NCI-H774 (cell line): ENCODE measurements at regions not wholly inside any gene's neighbourhood (a gene's known extent, or its start where the extent isn't known, plus 50 kb on each side); places are given as distances from the start of the nearest gene placed in this dataset.
"Not testable (repeated sequence)": the region's sequence is repeated elsewhere in the genome, so short reads cannot be mapped to it uniquely, and the experiment has no call there.

Source experiments
- DNase-seq: peaks from one replicate; lab custom pipeline; 2025; lab: John Stamatoyannopoulos, UW

GRCh38 chr22:23460517-23461031 is 119.5 kb downstream of the IGLL1 start:
- not testable (repeated sequence) for DNase-seq

DNA sequence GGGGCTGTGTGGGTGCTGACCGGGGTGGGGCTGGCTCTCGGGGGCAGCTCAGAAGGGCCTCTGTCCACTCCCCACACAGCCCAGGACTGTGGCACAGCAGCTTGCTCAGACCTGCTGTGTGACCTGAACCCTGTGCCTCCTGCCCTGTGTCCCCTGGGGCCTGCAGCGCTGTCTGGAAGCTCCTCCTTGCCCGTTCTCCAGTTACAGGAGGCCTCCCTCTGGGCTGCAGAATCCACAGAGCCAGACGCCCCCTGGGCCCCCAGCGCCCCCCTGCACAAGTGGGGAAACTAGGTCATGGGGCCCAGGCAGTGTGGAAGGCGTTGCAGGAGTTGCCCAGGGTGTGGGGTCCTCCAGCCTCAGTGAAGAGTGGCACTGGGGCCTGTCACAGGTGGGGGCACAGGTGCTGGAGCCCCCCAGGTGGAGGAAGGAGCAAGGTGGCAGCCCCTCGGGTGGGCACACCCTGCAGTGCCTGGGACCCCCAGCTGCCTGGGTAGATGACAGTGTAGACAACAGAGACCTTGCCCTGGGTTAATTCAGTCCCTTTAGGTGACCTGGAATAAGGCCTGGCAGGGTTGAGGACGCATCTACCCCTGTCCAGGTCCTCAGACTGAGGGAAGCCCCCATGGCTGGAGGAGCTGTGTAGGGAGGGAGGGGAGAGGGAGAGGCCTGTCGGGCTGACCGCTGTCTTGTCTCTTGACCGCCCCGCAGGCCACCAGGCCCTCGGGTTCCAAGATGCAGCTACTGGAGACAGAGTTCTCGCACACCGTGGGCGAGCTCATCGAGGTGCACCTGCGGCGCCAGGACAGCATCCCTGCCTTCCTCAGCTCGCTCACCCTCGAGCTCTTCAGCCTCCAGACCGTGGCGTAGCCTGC is 120.2 kb downstream of the IGLL1 start:
- DNase-seq = not testable (repeated sequence)

DNA sequence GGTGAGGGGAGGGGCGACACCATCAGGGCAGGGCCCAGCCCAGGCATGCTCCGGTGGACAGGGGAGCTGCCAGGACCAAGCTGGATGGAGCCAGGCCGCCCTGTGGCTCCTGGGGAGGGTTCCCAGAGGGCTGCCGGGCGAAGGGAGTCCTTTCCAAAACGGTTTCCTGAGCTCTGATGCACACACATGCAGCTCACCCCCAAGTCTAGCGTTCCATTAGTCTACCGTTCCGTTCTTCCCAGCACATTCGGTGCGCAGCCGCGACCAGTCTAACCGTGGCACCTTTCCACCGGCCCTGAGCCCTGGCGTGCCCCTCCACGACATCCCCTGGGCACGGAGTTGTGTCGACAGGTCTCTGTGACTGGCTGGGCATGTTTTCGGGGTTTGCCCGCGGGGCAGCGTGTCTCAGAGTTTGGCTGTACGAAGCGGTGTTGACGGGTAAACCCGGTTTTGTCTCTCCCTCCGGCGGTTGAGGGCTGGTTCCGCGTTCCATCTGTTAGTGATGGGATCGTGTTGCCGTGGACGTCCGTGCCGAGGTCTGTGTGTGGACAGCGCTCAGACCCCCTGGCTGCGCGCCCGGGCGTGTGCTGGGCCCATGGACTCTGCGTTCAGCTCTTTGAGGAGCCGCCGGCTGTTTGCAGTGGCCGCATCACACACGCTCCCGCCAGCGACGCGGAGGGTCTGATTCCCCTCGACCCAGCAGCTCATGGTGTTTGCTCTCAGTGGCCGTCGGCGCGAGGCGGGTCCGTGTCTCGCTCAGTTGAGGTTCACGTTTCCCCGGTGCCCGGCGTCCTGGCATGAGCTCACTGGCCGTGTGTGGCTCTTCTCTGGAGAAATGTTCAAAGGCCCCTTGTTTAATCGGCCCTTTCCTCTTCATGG is 121.2 kb downstream of the IGLL1 start:
- DNase-seq = no peak

GRCh38 chr22:23457380-23457985 is 122.6 kb downstream of the IGLL1 start:
- peak; percentile 64 for DNase-seq

DNA sequence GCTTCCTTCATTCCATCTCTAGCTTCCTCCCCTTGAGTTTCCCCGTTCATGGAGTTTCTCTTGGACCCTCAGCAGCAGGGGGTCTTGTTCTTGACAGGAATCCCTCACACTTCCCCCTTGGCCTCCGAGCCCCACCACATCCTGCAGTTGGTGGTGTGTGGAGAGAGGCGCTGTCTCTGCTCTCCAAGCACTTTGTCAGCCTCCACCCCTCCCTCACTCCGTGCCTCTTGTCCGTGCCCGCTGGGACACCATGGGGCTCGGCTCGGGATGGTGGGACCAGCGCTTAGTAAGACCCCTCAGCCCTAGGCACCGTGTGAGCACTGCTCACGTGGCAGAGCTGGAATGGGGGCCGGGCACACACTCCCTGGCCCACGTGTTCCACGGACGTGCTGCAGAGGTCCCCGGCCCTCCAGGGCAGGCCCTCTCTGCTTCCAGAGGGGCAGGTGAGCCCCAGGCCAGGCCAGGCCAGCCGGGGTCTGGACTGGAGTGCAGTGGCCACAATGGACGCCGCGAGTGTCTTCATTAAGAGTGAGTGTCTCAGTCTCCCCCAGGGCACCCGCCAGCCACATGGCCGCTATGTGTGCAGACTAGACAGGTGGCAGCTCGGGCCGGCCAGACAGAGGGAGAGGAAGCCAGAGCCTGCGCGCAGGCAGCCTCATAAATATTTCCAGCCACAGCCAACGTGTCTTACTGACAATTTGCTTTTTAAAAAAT is 123.3 kb downstream of the IGLL1 start:
- peak; percentile 28 for DNase-seq

- DNase-seq = not testable (repeated sequence)
Measured at GRCh38 chr22:23454345-23454744, 125.7 kb downstream of the IGLL1 start.

DNA sequence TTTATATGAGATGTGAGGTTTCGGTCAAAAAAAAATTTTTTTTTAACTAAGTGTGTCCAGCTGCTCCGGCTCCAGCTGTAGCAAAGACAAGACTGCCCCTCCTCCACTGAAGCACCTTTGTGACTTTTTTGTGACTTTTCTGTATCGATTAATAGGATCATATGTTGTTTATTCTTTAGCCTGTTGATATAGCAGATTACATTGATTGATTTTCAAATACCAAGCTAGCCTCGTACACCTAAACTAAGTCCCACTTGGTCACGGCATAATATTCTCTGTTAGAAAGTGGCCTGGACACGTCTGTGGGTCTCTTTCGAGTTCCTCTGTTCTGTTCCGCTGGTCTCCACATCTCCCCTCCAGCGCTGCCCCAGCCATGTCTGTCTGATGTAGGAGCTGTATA is 126.8 kb downstream of the IGLL1 start:
- DNase-seq = no peak

GRCh38 chr22:23452231-23453010 is 127.7 kb downstream of the IGLL1 start:
- DNase-seq = no peak

DNA sequence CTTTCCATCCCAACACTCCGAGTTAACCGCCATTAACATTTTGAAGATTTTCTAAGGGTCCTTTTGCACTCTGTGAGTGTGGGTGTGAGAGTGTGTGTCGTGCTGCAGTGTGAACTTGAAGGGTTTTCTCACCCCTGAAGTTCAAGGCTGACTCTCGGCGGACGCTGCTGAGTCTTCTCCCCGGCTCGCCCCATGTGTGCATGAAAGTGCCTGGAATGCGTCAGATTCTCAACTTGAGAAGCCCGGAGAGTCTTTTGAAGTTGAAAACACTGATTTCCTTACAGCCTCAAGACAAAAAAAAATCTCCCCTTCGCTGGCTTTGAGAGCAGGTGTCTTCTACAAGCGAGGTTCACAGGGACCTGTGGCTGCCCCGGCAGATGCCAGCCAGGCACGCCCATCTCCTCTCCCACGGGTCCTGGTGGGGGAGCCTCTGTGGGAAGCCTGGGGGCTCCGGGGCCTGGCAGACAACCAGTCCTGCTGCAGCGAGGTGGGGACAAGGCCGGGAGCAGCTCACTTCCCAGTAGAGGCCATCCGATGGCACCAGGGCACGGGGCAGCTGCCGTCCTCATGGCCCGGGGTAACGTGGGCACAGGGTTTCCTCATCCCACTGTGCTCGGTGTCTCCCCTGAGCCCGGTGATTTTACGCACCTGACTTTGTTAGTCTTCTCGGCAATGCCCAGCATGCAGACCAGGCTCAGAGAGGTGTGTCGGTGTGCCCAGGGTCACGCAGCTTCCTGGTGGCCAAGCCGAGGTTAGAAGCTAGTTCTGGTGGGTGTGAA is 128.4 kb downstream of the IGLL1 start:
- DNase-seq = not testable (repeated sequence)

DNA sequence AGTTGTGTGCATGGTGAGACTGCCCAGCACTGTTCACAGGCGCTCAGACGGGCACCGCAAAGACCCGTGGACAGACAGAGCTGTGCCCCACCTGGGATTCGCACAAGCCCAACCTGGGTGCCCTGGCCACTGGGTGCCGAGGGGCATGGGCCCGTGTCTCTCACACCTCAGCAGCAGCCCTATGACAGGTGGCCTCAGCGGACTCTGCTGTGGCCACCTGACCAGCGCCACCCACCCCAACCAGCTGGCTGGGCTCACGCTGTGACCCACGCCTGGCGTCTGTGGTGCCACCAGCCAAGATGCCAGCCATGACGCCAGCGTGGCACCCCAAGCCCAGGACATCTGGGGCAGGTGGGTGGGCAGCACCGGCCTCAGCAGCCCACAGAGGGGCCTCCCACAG is 129.3 kb downstream of the IGLL1 start:
- not testable (repeated sequence) for DNase-seq

- no peak for DNase-seq
Measured at GRCh38 chr22:23450434-23450795, 129.7 kb downstream of the IGLL1 start.

DNA sequence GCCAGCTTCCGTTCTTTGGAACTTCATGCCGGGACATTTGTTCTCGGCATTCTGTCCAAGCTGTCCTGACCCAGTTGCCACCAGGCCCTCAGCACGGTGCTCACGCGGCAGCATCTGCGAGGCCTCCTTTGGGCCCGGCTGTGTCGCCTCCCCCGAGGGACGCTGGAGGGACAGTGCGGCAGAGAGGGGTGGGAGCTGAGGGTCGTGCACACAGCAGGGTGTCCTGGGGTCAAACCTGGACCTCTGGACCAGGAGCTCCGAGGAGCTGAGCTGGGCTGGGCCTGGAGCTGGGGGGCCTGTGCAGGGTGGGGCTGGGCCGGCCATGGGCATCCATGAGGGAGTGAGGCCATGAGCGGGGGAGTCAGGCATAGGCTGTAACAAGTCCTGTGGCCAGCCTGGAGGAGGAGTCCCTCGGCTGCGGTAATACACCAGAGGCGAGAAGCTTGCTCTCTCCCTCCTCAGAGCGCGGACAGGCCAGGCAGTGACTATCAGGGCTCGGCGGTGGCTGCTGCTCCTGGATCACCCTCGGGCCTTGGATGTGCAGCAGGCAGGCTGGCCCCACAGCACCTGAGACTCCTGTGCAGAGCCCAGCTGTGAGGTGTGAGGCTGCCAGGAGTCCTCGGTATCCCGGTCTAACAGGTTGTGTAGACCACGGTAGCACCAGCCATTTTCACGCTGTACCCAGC is 130.2 kb downstream of the IGLL1 start:
- not testable (repeated sequence) for DNase-seq

GRCh38 chr22:23448499-23449288 is 131.4 kb downstream of the IGLL1 start:
- DNase-seq = not testable (repeated sequence)

GRCh38 chr22:23446796-23447350 is 133.2 kb downstream of the IGLL1 start:
- DNase-seq = no peak

DNA sequence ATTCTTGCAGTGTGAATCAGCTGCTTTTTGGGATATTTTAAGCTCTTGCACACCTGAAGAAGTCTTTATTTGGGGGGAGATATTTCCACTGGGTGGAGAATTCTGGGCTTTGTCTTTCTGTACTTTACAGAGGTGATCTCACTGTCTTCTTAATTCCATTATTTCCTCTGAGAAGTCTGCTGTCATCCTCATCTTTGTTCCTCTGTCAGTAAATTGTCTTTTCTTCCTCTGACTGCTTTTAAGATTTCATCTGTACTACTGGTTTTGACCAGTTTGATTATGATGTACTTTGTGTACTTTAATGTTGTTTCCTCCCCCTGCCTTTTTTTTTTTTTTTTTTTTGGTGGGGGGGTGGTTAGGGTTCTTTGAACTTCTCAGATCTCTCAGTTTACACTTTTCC is 133.9 kb downstream of the IGLL1 start:
- DNase-seq = not testable (repeated sequence)

- DNase-seq = not testable (repeated sequence)
Measured at GRCh38 chr22:23443905-23444304, 136.2 kb downstream of the IGLL1 start.

DNA sequence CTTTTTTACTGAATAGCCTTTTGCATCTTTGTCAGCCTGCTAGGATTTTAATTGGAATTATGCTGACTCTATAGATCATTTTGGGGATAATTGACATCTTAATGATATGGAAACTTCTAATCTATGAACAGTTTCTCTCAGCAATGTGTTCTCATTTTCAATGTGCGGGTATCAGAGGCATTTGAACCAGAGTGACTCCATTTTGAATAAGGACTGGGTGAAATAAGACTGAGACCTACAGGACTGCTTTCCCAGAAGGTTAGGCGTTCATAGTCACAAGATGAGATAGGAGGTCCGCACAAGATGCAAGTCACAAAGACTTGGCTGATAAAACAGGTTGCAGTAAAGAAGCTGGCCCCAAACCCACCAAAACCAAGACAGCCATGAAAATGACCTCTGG is 140.5 kb downstream of the IGLL1 start:
- not testable (repeated sequence) for DNase-seq

GRCh38 chr22:23438216-23438615 is 141.9 kb downstream of the IGLL1 start:
- DNase-seq = no peak
